ENCODE measurements at regions not wholly inside any gene's neighbourhood (a gene's known extent, or its start where the extent isn't known, plus 50 kb on each side); places are given as distances from the start of the nearest gene placed in this dataset.

DNA sequence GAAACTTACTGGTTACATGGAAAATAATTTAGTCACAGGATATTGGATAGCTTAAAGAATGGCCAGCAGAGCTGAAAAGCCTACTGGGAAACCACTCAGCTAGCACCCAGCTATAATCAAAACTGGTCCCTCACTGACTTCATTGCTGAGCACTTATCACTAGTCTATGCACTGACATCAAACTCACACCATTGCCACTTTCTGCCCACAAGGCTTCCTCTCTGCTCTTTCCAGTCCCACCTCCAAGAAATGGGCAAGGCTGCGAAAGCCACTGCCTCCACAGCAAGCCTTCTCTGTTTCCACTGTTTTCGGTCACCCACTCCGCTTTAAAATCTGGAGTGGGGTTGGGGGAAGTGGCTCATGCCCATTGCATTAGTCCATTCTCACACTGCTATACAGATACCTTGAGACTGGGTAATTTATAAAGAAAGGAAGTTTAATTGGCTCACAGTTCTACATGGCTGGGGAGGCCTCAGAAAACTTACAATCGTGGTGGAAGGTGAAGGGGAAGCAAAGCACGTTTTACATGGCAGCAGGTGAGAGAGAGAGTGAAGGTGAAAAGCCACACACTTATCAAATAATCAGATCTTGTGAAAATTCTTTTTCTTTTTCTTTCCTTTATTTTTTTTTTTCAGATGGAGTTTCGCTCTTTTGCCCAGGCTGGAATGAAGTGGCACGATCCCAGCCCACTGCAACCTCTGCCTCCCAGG is 77.0 kb upstream of the CERS6 start:
- DNase-seq (ENCODE audit: low read depth): no peak

GRCh38 chr2:168380500-168380899 is 75.6 kb upstream of the CERS6 start:
- DNase-seq (ENCODE audit: low read depth): no peak

GRCh38 chr2:168392024-168392423 is 64.0 kb upstream of the CERS6 start:
- DNase-seq (ENCODE audit: low read depth): no peak

DNA sequence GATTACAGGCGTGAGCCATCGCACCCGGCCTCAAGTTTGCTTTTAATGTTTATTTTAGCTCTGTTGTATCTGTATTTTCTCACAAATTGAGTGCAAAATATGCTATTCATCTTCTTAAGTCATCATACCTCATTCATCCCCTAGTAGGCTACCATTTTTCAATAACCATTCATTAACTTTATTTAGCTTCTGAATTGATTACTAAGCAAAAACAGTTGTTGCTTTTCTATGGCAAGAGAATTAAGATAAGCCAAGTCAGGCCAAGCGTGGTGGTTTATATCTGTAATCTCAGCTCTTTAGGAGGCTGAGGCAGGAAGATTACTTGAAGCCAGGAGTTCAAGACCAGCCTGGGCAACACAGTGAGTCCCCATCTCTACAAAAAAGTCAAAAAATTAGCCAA is 63.3 kb upstream of the CERS6 start:
- no peak for DNase-seq (ENCODE audit: low read depth)

DNA sequence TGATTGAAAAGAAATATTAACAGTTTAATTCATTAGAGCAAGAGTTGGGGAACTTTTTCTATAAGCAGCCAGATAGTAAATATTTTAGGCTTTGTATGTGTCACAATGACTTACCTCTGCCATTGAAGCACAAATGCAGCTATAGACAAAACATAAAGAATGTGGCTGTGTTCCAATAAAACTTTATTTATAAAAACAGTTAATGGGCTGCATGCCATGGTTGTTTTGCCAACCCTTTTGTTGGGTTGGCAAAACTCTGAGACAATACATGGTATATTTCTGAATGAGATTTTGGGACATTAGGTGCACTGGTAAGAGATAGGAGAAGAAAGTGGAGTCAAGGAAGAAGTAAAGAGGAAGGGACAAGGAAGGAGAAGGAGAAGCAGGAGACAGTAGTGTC is 61.8 kb upstream of the CERS6 start:
- DNase-seq (ENCODE audit: low read depth): no peak

DNA sequence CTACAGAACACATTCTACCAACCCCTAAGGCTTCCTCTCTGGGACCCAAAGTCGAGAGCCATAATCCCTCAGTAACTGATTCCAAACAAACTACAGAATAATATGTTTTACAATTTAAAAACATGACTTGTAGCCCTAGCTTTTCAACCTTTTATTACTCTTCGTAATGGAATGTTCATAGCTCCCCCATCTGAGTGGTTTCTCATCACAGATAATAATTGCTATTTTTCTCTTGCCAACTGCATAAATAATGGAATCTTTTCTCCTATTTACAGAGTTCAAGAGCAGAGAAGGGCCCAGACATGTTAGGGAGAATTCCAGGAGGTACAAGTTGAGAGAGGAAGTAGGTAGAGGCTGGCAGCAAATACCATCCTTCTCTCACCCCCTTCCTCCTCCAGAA is 59.9 kb upstream of the CERS6 start:
- no peak for DNase-seq (ENCODE audit: low read depth)

DNA sequence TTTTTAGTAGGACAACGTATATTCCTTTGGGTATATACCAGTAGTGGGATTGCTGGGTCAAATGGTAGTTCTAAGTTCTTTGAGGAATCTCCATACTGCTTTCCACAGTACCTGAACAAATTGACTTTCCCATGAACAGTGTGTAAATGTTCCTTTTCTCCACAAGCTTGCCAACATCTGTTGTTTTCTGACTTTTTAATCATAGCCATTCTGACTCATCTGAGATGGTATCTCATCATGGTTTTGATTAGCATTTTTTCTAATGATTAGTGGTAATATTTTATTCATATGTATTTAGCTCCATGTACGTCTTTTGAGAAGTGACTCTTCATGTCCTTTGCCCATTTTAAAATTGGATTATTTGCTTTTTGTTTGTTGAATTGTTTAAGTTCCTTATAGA is 58.4 kb upstream of the CERS6 start:
- no peak for DNase-seq (ENCODE audit: low read depth)

DNA sequence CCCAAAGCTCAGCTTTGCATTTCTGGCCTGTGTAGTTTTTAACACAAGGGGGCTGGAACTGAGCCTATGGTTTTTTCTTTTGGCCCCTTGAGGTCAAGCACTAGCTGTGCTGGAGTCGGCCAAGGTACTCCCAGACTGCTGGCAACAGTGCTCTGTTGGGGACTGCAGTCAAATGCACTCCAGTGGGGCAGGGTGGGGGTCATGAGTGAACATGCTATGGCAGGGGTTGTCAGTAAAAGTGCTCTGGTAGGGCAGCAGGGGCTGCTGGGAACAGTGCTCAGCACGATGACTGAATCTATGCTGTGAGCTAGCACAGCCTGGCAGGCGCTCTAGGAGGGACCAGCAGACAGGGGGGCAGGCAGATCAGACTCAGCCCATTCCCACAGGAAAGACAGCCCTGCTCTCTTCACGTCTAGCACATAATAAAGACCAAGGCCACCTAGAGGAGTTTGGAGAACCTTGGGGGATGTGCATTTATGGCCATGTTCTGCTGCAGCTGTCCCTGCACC is 55.0 kb upstream of the CERS6 start:
- DNase-seq (ENCODE audit: low read depth): no peak

- no peak for DNase-seq (ENCODE audit: low read depth)
Measured at GRCh38 chr2:168401771-168402170, 54.3 kb upstream of the CERS6 start.

DNA sequence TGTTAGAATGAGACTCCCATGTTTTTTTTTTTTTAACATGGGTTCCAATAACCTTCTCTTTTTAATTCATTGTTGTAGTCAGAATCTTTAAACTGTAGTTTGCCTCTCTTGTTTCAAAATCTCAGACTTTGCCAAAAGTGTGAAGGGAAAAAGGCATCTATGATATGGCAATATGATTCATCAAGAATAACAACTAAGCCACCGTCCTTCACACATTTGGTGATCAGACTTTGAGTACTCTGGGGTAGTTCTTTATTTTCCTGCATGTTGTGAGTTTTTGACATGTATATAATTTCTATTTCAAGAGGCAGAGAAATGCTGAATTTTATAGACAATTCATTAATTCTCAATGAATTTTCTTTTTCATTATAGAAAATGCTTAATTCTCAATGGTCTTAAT is 53.5 kb upstream of the CERS6 start:
- DNase-seq (ENCODE audit: low read depth): no peak

- DNase-seq (ENCODE audit: low read depth): no peak
Measured at GRCh38 chr2:168403736-168404135, 52.3 kb upstream of the CERS6 start.

DNA sequence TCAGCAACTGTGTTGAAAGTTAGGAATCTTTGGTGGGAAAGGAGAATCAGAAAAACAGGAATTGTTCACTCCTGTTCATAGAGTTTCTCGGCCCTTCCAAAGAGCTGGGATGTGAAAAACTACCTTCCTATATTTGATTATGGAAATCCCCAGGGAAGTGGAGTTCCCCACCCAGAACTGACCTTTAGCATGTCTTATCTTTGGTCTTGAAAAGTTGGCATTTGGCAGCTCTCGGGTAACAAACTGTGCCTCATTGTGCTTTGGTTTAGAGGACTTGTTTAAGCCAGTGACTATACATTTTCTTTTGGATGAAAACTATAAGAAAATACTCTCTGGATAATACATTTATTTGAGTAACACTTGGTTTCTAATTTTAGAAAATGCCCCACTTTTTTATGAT is 51.3 kb upstream of the CERS6 start:
- DNase-seq (ENCODE audit: low read depth): no peak

All from activated T-helper 1 cell treated with Interleukin-2 at 50 U/mL for 16 hours (primary cell).